Left forelimb (tissue), 1 donor: ENCODE measurements at regions not wholly inside any gene's neighbourhood (a gene's known extent, or its start where the extent isn't known, plus 50 kb on each side); places are given as distances from the start of the nearest gene placed in this dataset.
"Not testable (repeated sequence)": the region's sequence is repeated elsewhere in the genome, so short reads cannot be mapped to it uniquely, and the experiment has no call there.

Source experiments
- DNase-seq: peaks from one replicate; pipeline ENCODE4 v3.0.0-alpha.2; 2018; ENCODE audit warnings: low spot score

- DNase-seq, result no peak
Observed at GRCh38 chr12:47488888-47489287, 216.9 kb downstream of the RPAP3 start.

DNA sequence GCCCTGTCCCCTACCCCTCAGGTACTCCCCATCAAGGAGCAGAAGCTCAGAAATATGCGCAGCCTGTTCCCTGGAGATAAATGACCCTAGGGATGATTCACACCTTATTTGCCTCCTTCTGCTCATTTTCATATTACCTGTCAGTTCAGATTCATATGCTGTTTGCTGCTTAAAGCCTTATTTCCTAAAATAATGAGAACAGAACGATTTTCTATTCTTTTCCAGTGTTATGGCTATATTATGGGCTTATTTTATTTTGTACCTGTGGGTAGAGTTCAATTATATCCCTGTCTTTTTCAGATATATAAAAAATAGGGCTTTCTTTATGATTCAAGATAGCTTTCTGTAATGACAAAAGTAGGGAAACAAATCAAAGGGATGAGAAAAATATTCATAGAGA, 224.8 kb downstream of the RPAP3 start:
- DNase-seq, result no peak

GRCh38 chr12:47478426-47478825, 227.4 kb downstream of the RPAP3 start:
- no peak for DNase-seq

DNA sequence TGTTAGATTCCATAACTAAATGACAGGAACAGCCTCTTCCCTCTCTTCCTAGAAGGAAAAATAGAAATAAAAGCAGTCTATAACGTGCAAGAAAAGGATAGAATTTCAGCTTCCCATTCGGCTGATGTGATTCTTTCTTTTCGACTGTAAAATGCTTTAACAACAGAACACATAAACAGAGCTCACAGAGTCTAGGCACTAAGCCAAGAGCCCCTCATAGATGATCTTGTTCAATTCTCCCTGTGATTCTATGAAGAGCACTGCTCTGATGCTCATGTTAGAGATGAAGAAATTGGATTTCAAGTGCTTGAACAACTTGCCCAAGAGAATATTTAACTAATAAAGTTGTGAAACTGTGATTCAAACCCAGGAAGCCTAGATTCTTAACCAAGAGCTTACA, 232.7 kb downstream of the RPAP3 start:
- DNase-seq, result no peak

DNA sequence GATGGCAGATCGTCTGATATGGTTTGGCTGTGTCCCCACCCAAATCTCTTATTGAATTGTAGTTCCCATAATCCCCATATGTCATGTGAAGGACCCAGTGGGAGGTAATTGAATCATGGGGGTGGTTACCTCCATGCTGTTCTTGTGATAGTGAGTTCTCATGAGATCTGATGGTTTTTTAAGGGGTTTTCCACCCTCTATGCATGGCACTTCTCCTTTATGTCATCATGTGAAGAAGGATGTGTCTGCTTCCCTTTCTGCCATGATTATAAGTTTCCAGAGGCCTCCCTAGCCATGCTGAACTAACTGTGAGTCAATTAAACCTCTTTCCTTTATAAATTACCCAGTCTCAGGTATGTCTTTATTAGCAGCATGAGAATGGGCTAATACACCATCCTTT, 235.5 kb downstream of the RPAP3 start:
- not testable (repeated sequence) for DNase-seq

DNA sequence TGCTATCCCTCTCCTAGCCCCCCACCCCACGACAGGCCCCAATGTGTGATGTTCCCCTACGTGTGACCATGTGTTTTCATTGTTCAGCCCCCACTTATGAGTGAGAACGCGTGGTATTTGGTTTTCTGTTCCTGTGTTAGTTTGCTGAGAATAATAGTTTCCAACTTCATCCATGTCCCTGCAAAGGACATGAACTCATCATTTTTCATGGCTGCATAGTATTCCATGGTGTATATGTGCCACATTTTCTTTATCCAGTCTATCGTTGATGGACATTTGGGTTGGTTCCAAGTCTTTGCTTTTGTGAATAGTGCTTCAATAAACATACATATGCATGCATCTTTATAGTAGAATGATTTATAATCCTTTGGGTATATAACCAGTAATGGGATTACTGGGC, 241.9 kb downstream of the RPAP3 start:
- DNase-seq, result not testable (repeated sequence)

DNA sequence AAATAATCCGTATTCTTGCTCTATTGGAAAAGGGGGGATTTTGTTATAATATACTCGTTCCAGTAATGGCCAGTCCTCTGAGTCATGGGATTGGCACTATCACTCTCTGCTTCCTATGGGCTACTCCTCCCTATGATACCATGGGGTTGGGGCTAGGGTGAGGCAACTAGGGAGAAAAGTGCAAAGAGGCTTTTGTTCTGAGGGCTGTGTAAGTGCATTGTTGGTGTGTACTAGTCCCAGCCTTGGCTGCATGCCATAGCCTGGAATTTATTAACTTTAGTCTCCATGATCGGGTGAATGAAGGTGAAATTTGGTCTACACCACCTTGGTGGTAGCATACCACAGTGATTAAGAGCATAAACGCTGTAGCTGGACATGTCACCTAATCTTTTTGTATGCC, 247.6 kb downstream of the RPAP3 start:
- DNase-seq, result no peak

DNA sequence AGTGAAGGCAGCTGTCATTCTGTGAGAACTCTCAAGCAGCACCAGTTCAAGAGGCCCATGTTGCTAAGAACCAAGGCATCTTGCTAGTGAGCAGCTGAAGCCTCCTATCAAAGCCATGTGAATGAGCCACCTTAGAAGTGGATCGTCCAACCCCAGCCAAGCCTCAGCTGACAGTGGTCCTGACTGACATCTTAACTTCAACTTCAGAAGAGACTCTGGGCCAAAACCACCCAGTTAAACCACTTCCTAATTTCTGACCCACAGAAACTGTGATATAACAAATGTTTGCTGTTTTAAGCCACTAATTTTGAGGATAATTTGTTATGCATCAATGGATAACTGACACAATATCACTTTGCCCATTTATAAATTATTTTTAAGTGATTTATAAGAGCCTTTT, 256.0 kb downstream of the RPAP3 start:
- DNase-seq, result no peak

GRCh38 chr12:47442310-47442709, 263.5 kb downstream of the RPAP3 start:
- DNase-seq, result no peak

GRCh38 chr12:47441490-47441889, 264.3 kb downstream of the RPAP3 start:
- DNase-seq, result no peak

- DNase-seq, result no peak
Observed at GRCh38 chr12:47438175-47438574, 267.7 kb downstream of the RPAP3 start.

DNA sequence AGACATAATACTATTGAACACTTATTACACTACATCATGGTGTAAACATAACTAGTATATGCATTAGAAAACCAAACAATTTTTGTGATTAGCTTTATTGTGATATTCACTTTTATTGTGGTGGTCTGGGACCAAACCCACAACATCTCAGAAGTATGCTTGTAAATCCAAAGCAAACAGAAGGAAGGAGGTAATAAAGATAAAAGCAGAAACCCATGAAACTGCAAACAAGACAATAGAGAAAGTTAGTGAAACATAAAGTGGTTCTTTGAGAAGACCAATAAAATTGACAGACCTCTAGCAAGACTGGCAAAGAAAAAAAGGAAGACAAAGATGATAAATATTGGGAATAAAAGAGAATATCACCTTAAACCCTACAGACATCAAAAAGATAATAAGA, 268.3 kb downstream of the RPAP3 start:
- no peak for DNase-seq

- no peak for DNase-seq
Observed at GRCh38 chr12:47433876-47434275, 272.0 kb downstream of the RPAP3 start.

GRCh38 chr12:47426678-47427309, 279.0 kb downstream of the RPAP3 start:
- DNase-seq, result not testable (repeated sequence)

- no peak for DNase-seq
Observed at GRCh38 chr12:47422611-47423010, 283.2 kb downstream of the RPAP3 start.

DNA sequence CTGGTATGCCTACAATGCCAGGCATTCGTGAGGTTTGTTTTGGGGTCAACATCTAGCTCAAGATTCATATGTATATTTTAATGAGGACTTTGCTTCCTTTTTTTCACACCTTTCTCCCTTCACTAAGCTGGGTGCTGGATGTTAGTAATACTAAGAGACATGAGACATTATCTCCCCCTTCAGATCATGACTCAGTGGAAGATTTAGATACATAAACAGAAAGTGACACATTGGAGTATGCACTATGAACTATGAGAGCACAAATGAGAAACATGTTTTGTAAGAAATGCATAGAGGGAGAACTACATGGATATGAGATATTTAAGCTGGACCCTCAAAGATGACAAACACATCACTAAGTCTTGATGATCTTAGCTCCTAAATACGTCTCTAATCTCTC, 286.3 kb downstream of the RPAP3 start:
- no peak for DNase-seq

- DNase-seq, result no peak
Observed at GRCh38 chr12:47417955-47418354, 287.9 kb downstream of the RPAP3 start.

- DNase-seq, result no peak
Observed at GRCh38 chr12:47417121-47417520, 288.7 kb downstream of the RPAP3 start.

GRCh38 chr12:47415054-47415453, 290.8 kb downstream of the RPAP3 start:
- no peak for DNase-seq

DNA sequence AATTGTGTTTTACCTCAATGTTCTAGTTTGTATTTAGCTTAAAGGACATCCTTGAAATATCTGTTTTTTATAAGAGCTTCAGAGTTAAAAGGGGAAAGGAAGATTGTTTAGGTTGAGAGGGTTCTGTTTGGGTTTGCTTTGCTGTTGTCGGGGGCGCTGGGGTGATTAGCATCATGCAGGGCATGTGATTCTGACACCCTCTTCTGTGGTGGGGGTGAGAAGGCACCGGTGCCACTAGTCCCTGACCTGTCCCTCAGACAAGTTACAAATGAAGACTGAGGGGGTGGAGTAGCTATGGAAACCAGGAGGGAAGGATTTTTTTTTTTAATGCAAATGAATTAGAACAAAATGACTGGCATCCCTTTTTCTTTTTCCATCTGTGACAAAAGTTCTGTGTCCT, 291.3 kb downstream of the RPAP3 start:
- no peak for DNase-seq

- DNase-seq, result no peak
Observed at GRCh38 chr12:47413806-47414205, 292.0 kb downstream of the RPAP3 start.

DNA sequence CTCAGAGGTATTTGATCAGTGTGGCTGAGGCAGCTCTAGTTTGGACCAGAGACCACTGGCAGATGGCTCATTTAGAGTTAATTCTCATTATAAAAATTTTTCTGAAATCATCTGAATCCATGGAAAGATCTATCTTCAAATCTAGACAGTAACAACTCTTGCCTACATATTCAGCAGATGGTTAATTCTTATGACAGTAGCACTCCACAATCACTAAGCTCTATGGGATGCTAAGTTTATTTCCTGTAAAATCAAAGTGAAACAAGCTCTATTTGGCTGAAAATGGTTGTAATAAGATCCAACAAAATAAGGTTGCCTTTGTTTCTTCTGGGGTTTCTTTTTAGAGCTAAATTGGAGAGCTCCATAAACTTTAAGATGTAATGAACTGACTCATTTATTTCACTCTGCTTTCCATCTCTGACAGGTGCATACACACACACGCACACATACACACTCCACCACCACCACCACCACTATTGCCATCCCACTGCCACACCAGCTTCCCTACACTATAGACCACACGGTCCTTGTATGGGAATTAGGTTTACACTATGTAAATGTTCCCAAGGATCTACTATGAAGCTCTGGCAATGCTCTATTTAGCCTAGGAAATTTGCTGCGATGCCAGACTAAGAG, 293.1 kb downstream of the RPAP3 start:
- no peak for DNase-seq

- DNase-seq, result no peak
Observed at GRCh38 chr12:47411966-47412365, 293.9 kb downstream of the RPAP3 start.

GRCh38 chr12:47410862-47411261, 295.0 kb downstream of the RPAP3 start:
- no peak for DNase-seq
